NCI-H2227 treated with DMSO at 0.1 percent for 48 hours (cell line): ENCODE measurements at regions not wholly inside any gene's neighbourhood (a gene's known extent, or its start where the extent isn't known, plus 50 kb on each side); places are given as distances from the start of the nearest gene placed in this dataset.

Source experiments
- DNase-seq: peaks from one replicate; lab custom pipeline; 2025; lab: John Stamatoyannopoulos, UW

- no peak for DNase-seq
These were observed 298.3 kb upstream of the SASH1 start for GRCh38 chr6:148044261-148044751.

GRCh38 chr6:148044921-148045320 lies 297.7 kb upstream of the SASH1 start:
- DNase-seq = no peak

GRCh38 chr6:148053209-148053608 lies 289.4 kb upstream of the SASH1 start:
- no peak for DNase-seq

- no peak for DNase-seq
These were observed 288.8 kb upstream of the SASH1 start for GRCh38 chr6:148053796-148054195.

- no peak for DNase-seq
These were observed 288.4 kb upstream of the SASH1 start for GRCh38 chr6:148054219-148054618.

GRCh38 chr6:148055419-148055818 lies 287.2 kb upstream of the SASH1 start:
- DNase-seq = no peak

GRCh38 chr6:148059869-148060268 lies 282.8 kb upstream of the SASH1 start:
- DNase-seq = no peak

- DNase-seq = no peak
These were observed 278.1 kb upstream of the SASH1 start for GRCh38 chr6:148064406-148065134.

- DNase-seq = no peak
These were observed 274.1 kb upstream of the SASH1 start for GRCh38 chr6:148068437-148069061.

- no peak for DNase-seq
These were observed 273.4 kb upstream of the SASH1 start for GRCh38 chr6:148069256-148069655.

- no peak for DNase-seq
These were observed 268.3 kb upstream of the SASH1 start for GRCh38 chr6:148074291-148074690.

GRCh38 chr6:148074738-148075137 lies 267.9 kb upstream of the SASH1 start:
- no peak for DNase-seq

GRCh38 chr6:148075352-148075751 lies 267.3 kb upstream of the SASH1 start:
- no peak for DNase-seq

GRCh38 chr6:148076051-148076450 lies 266.6 kb upstream of the SASH1 start:
- no peak for DNase-seq

- DNase-seq = no peak
These were observed 262.3 kb upstream of the SASH1 start for GRCh38 chr6:148080315-148080714.

- DNase-seq = no peak
These were observed 261.6 kb upstream of the SASH1 start for GRCh38 chr6:148081076-148081475.

- no peak for DNase-seq
These were observed 260.6 kb upstream of the SASH1 start for GRCh38 chr6:148082044-148082443.

- no peak for DNase-seq
These were observed 259.9 kb upstream of the SASH1 start for GRCh38 chr6:148082696-148083095.

GRCh38 chr6:148085631-148086331 lies 256.9 kb upstream of the SASH1 start:
- no peak for DNase-seq

GRCh38 chr6:148086386-148086785 lies 256.3 kb upstream of the SASH1 start:
- DNase-seq = no peak

GRCh38 chr6:148086843-148087242 lies 255.8 kb upstream of the SASH1 start:
- DNase-seq = no peak

- no peak for DNase-seq
These were observed 255.0 kb upstream of the SASH1 start for GRCh38 chr6:148087659-148088058.

- DNase-seq = no peak
These were observed 252.3 kb upstream of the SASH1 start for GRCh38 chr6:148090326-148090725.
